ENCODE measurements at regions not wholly inside any gene's neighbourhood (a gene's known extent, or its start where the extent isn't known, plus 50 kb on each side); places are given as distances from the start of the nearest gene placed in this dataset.

DNA sequence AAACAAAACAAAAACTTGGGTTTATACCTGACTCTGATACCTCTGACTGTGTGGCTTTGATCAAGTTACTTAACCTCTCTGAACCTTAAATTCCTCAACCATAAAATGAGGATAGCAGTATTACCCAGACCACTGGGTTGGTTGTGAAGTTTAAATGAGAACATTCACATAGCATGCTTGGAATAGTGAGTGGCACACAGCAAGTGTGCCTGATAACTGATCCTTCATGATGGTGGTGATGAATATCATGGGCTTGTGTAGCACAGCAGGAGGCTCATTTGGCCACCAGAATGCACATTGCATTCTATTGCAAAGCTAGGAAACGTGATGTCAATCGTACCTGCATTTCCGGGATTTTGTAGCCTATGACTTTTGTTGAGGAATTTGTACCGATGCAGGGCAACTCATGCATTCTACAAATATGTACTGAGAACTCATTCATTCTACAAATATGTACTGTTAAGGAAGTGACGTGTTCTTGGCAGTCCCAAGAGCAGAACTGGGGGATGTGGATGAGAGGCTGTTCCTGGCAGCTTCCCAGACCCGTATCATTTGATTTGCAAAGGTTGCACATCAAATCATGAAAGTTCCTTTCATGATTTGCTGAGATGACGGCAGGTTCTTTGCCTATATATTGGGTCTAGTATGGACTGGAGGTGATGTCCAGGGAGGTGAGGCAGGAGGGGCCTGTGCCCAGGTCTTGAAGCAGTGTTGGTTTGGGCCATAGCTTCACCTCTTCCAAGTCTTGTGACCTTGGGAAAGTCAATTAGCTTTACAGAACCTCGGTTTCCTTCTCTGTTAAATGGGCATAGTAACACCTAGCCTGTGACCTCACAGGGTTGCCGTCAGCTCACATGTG is 94.6 kb upstream of the SMNDC1 start:
- DNase-seq = no peak

- no peak for DNase-seq
Observed at GRCh38 chr10:110399965-110400933, 95.5 kb upstream of the SMNDC1 start.

DNA sequence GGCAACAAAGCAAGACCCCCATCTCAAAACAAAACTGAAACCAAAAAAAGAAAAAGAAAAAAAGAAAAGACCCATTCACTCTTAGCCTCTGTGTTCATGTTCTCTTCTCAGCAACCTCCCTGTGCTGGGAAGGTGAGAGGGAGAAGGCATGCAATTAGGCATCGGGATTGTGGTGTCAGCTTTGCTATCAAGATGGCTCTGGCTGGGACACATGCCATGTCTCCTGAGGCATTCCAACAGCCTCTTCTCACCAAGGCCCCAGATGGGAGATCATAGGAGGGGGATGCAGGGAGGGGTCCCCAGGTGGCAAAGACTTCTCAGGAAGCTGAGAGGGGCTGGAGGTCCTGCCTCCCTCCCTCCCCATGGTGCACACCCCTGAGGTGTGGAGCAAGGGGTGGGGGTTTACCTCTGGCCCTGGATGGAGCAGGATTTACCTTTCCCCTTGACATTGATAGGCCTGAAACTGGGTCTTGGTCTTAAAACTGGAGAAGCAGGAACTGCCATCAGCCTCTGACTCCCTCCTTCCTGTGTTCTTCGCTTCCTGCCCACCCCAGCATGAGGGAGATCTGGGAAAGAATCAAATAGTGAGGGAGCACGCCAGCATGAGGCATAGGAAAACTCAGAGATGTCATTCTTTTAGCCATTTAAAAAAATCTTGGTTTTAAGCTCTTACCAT is 96.2 kb upstream of the DUSP5 start:
- DNase-seq = no peak

- DNase-seq = no peak
Observed at GRCh38 chr10:110402077-110402416, 95.7 kb upstream of the DUSP5 start.

DNA sequence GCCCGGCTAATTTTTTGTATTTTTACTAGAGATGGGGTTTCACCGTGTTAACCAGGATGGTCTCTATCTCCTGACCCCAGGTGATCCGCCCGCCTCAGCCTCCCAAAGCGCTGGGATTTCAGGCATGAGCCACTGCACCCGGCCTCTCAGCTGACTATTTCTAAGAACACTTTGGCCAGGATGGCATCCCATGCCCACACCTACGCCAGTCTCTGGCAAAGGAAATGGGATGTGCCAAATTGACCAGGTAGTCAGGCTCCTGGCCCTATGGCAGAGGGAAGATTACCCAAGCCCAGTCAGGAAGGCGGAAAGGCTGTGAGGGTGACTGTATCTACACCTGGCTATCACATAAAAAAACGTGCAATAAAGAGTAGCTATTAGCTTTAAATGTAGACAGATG is 94.1 kb upstream of the DUSP5 start:
- DNase-seq = no peak

DNA sequence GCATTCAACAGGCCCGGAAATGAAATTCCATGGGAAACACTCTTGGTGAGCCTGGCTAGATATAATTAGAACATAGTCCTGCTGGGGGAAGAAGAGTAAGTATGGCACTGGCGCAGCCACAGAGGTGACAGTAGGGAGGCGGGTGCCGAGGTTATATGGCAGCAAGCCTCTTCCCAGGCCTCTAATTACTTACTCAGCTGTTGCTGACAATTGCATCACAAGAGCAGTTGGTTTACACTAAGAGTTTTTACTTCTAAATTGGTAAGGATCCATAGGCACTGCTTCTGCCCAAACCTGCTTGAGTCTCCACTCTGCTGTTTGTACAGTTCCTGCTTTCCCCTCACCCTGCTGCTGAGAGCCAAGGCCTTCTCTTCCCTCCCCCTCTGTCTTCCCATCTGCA is 93.3 kb upstream of the DUSP5 start:
- DNase-seq = no peak

DNA sequence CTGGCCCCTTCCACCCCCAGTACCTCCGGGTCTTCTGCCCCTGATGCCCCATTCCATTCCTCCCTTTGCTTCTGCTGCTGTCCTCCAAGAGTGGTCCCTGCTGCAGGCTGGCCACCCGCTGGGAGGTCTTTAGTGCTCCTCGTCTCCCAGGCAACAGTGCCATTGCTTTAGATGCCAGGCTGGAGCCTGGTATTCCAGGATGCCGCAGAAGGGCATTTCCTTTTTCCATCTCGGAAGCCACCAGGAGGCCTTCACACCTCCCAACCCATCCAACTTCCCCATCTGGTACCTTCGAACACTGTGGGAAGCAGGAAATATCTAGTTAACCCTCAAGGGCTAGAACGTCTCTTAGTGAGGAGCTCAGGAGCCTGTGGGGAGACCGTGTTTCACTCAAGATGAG is 92.9 kb upstream of the DUSP5 start:
- DNase-seq = no peak

GRCh38 chr10:110405380-110405779 is 92.3 kb upstream of the DUSP5 start:
- DNase-seq = no peak

DNA sequence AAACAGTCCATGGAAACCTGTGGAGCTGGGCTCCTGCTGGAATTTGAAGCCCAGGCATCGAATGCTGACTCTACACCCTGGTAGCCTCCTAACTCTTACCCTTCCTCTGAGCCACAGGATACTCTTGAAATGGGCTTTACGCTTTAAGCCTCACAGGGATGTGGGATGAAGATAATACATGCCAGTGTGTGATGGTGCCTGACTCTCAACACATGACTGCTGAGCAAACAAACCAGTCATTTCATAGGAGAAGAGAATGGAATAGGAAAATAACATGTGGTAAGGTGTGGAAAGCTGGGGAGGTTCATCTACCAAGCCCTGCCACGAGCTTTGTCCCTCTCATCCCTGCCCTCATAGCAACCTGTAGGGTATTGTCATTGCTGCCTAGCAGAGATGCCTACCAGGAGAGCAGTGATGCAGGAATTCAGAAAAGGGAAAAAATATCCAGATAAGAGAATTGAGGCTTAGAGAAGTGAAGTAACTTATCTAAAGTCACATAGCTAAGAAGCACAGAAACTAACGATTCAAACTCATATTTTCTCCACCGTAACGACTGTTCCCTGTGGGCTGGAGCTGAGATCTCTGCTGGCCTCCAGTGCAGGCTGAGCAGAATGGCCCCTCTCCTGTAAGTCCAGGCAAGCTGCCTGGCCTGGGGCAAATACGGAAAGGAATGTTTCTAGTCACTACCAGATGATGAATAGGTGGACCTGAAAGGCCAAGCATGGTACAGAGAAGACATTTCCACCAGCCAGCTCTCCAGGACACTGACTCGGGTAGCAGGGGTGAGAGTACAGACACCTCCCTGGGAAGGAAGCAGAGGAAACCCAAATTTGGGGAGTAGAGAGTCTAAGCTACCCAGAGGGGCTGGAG is 90.2 kb upstream of the DUSP5 start:
- no peak for DNase-seq

- no peak for DNase-seq
Observed at GRCh38 chr10:110408203-110408871, 89.4 kb upstream of the DUSP5 start.

DNA sequence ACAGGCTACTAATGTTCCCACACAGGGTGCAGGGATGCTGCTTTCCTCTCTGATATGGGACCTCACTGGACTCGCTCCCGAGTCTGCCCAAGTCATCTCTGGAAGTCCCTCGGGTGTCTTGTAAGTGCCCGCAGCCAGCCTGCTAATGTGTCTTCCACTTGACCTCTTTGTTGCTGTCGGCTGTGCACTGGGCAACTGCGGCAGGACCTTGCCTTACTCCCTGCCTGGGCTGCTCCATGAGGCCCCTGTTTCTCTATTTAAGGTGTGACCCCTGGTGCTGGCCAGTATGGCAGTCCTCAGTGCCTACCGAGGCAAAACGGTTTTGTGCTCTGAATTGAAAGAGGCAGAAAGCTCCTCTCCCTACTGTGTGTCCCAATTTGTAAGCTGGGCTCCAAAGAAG is 88.8 kb upstream of the DUSP5 start:
- DNase-seq = no peak

DNA sequence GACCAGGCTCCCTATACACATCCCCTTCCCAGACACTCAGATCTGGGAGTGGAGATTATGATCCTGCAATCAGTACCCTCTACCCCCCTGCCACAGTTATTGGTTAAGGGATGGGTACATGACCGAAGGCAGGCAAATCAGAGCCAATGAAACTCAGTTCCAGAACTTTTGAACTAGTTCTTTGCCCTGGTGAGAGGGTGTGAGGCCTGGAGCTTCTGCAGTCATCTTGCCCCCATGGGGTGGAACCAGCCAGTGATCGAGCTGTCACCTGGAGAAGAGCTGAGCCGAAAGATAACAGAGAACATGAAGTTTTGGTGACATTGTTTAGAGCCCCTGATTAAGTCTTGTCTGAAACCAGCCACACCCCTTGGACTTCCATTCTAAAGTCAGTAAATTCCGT is 88.2 kb upstream of the DUSP5 start:
- DNase-seq = no peak

DNA sequence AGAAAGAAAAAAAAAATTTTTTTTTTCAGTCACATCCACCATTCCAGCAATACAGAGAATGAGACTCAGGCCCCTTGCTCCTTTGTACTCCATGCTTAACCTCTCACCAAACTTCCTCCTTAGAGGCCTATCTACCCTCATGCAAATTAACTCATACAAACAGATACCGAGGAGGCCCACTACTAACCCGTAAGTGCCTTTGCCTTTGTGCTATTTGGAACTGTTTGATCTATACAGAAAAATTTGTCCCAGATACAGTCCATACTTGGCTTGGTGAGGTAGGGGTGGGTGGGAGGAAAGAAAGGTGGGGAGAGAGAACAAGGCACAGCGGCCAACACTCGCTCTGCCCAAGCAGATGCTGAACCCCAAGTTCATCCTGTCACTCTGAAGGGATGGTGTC is 87.8 kb upstream of the DUSP5 start:
- no peak for DNase-seq

- DNase-seq = peak; percentile 84
Observed at GRCh38 chr10:110410329-110411046, 87.2 kb upstream of the DUSP5 start.

DNA sequence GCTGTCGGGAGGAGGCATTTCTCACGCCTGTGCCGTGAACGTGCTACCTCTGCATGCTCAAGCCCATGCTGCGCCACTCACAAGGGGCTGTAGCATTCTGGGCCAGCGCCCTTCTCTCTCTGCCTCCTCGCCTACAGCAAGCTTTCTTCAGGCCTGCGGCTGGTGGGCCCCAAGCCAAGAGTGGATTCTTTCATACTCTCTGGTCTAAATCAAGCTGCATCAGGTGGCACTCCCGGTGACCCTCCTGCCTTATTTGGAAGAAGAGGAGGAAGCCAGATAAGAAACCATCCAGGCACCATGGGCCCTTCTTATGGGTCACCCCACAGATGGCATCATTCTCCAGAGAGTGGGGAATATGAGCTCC is 86.7 kb upstream of the DUSP5 start:
- DNase-seq = no peak

GRCh38 chr10:110413049-110413783 is 84.5 kb upstream of the DUSP5 start:
- no peak for DNase-seq

DNA sequence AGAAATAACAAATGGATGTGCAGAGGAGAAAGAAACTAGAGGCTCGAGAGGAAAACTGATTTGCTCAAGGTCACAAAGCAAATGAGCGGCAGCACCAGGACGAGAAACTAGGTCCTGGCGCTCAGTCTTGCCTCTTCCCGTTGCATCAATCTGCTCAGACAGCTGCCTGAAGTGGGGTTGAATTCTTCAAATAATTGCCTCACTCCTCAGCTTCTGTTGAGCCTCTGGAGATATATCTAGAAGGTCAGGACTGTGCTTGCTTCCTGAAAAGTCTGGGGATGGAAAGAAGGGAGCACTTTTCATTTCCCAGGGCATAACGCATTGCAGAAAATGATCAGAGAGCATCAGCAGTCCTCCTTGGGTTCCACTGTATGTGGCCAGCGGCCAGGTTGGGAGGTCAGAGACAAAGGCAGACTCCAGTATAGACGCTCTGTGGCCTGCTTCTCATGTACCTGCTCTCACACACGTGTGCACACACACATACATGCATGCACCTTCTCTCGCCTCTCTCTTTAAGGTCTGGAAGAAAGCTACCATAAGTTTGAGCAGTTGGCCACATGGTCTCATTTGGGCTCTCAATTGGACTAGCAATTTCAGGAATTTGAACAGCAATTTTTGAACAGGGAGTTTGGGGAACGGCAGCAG is 83.7 kb upstream of the DUSP5 start:
- no peak for DNase-seq

GRCh38 chr10:110414548-110415309 is 83.0 kb upstream of the DUSP5 start:
- peak; percentile 60 for DNase-seq

DNA sequence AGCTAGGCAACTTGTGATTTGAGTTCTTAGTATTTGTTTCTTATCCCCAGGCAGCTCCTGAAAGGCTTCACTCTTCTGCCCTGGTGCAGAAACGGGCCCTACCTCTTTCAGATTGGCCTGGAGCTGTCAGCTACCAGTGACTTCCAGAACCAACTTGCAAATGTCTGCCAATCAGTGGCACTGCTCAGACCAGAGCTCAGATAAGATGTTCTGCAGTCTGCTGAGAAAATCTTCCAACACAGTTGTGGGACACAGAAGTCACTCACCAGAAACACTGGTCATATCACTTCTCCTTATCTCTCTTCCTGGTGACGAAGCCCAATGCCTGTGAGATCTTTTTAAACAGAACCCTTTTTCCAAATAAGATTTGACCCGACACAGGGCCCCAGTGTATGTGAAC is 81.9 kb upstream of the DUSP5 start:
- DNase-seq = no peak

Measured in 8988T (cell line).